ENCODE measurements at regions not wholly inside any gene's neighbourhood (a gene's known extent, or its start where the extent isn't known, plus 50 kb on each side); places are given as distances from the start of the nearest gene placed in this dataset.
A peak's percentile ranks its signal among the peaks of the same experiment; 100 is the strongest.

GRCh38 chr1:243979396-243979795 is 71.7 kb upstream of the ZBTB18 start:
- H3K27me3 ChIP-seq (ENCODE audit: insufficient read depth, poor library complexity, severe bottlenecking): no peaks in the 10 kb centered on the region
- no peak overlapping the region for H3K27ac ChIP-seq (replicated peaks)
- no peak for DNase-seq (ENCODE audit: low read depth in 1 of 2, low spot score in 1 of 2)
- H3K4me3 ChIP-seq (replicated peaks; ENCODE audit: insufficient read depth, low read length): no peak overlapping the region
- TF ChIP-seq CTCF (IDR thresholded peaks at IDR 0.05; ENCODE audit: insufficient read depth, low read length) (no peak), REST (IDR thresholded peaks at IDR 0.05; ENCODE audit: insufficient replicate concordance, low read depth) (no peak), POLR2AphosphoS5 (IDR thresholded peaks at IDR 0.05; ENCODE audit: low read depth) (no peak), GABPA (IDR thresholded peaks at IDR 0.05; ENCODE audit: low read depth) (no peak), SPI1 (IDR thresholded peaks at IDR 0.05; ENCODE audit: borderline replicate concordance, low read depth) (no peak)

- no peak overlapping the region for H3K4me3 ChIP-seq (replicated peaks; ENCODE audit: insufficient read depth, low read length)
- H3K27ac ChIP-seq (replicated peaks): no peak overlapping the region
- DNase-seq (ENCODE audit: low read depth in 1 of 2, low spot score in 1 of 2): no peak
- no peaks in the 10 kb centered on the region for H3K27me3 ChIP-seq (ENCODE audit: insufficient read depth, poor library complexity, severe bottlenecking)
- no peak for TF ChIP-seq POLR2AphosphoS5 (IDR thresholded peaks at IDR 0.05; ENCODE audit: low read depth)
- TF ChIP-seq CTCF (IDR thresholded peaks at IDR 0.05; ENCODE audit: insufficient read depth, low read length): no peak
- no peak for TF ChIP-seq REST (IDR thresholded peaks at IDR 0.05; ENCODE audit: insufficient replicate concordance, low read depth)
- no peak for TF ChIP-seq GABPA (IDR thresholded peaks at IDR 0.05; ENCODE audit: low read depth)
- no peak for TF ChIP-seq SPI1 (IDR thresholded peaks at IDR 0.05; ENCODE audit: borderline replicate concordance, low read depth)
Measured at GRCh38 chr1:243977094-243977493, 74.0 kb upstream of the ZBTB18 start.

- no peak for DNase-seq (ENCODE audit: low read depth in 1 of 2, low spot score in 1 of 2)
- TF ChIP-seq SPI1 (IDR thresholded peaks at IDR 0.05; ENCODE audit: borderline replicate concordance, low read depth) (no peak), REST (IDR thresholded peaks at IDR 0.05; ENCODE audit: insufficient replicate concordance, low read depth) (peak; percentile 92)
- no peak overlapping the region for H3K4me3 ChIP-seq (replicated peaks; ENCODE audit: insufficient read depth, low read length)
- H3K27me3 ChIP-seq (ENCODE audit: insufficient read depth, poor library complexity, severe bottlenecking): peaks cover under 1% of the 10 kb centered on the region
- no peak overlapping the region for H3K27ac ChIP-seq (replicated peaks)
Measured at GRCh38 chr1:243974451-243975292, 76.4 kb upstream of the ZBTB18 start.

All from HL-60 (cell line).